Endothelial cell of umbilical vein (primary cell): ENCODE measurements at regions not wholly inside any gene's neighbourhood (a gene's known extent, or its start where the extent isn't known, plus 50 kb on each side); places are given as distances from the start of the nearest gene placed in this dataset.

Source experiments
- BruUV-seq: library from RNA; stranded (reverse); fragments of 400-500 nt; replicated peaks from 2 replicates; lab custom pipeline; 2021; lab: Mats Ljungman, UMichigan
- CTCF ChIA-PET: fragments of 300-600, 350-600 bp; sonication (Branson Sonifier 250); formaldehyde crosslinking; loops from one replicate; lab custom pipeline; 2021; ENCODE audit warnings: antibody characterized with exemption, inconsistent platforms; lab: Charles Lee
- POLR2A ChIA-PET: fragments of 300-600, 350-600 bp; sonication (Branson Sonifier 250); formaldehyde crosslinking; loops from one replicate; lab custom pipeline; 2021; ENCODE audit warnings: antibody characterized with exemption, inconsistent platforms; lab: Charles Lee
- DNase-seq: peaks from one replicate; pipeline ENCODE4 v3.0.0-alpha.2; 2011; ENCODE audit warnings: low read depth, low spot score
- FAIRE-seq: peaks from 2 replicates; lab custom pipeline; 2011; peaks lifted over from hg19 to GRCh38; lab: Jason Lieb, UNC
- H2AFZ ChIP-seq: 2 replicates; pipeline ENCODE4 v1.6.0; 2012; ENCODE audit warnings: low read depth, low read length, control low read depth, inconsistent platforms
- H3K27ac ChIP-seq: 2 replicates; pipeline ENCODE4 v1.5.1; 2011; ENCODE audit warnings: low read depth, mild to moderate bottlenecking, control low read depth, low read length, moderate library complexity; ENCODE audit not compliant: insufficient read depth
- H3K27me3 ChIP-seq, 2 experiments: 2 replicates each; pipeline versions ENCODE4 v1.6.0 to v1.6.1; 2011; ENCODE audit warnings: low read length in 2 of 2, mixed read lengths in 1 of 2; ENCODE audit not compliant: control insufficient read depth in 2 of 2, insufficient read depth in 2 of 2
- H3K36me3 ChIP-seq, 2 experiments: 2 replicates in 1 of 2; 3 replicates in 1 of 2; pipeline ENCODE4 v1.5.1; 2011; ENCODE audit warnings: low read length in 2 of 2, mild to moderate bottlenecking in 1 of 2, moderate library complexity in 1 of 2; ENCODE audit not compliant: control insufficient read depth in 2 of 2, insufficient read depth in 2 of 2; ENCODE audit errors: extremely low read depth in 1 of 2
- H3K4me1 ChIP-seq: 3 replicates; pipeline ENCODE4 v1.5.1; 2011; ENCODE audit warnings: mild to moderate bottlenecking, low read length; ENCODE audit not compliant: control insufficient read depth, insufficient read depth; ENCODE audit errors: extremely low read depth
- H3K4me2 ChIP-seq: 2 replicates; pipeline ENCODE4 v1.6.1; 2011; ENCODE audit warnings: low read length, control low read depth, mixed read lengths; ENCODE audit not compliant: insufficient read depth
- H3K4me3 ChIP-seq, 3 experiments: fragments of 200-600 bp in 1 of 3; sonication (generic), shearing (Covaris generic) in 1 of 3; replicated peaks in 1 of 3; 2 replicates each; pipeline ENCODE4 v1.5.1; 2011 to 2016; ENCODE audit warnings: control low read depth in 3 of 3, low read length in 3 of 3, mild to moderate bottlenecking in 2 of 3, inconsistent platforms in 1 of 3, low read depth in 1 of 3, moderate library complexity in 1 of 3; ENCODE audit not compliant: insufficient read depth in 1 of 3
- H3K79me2 ChIP-seq: 2 replicates; pipeline ENCODE4 v1.6.0; 2012; ENCODE audit warnings: low read length, inconsistent platforms; ENCODE audit not compliant: control insufficient read depth, insufficient read depth
- H3K9ac ChIP-seq: replicated peaks from 2 replicates; pipeline ENCODE3; 2011; ENCODE audit warnings: low read length, control low read depth; ENCODE audit not compliant: insufficient read depth; ENCODE audit errors: extremely low read depth
- H3K9me1 ChIP-seq: replicated peaks from 3 replicates; pipeline ENCODE4 v1.6.0; 2011; ENCODE audit warnings: mild to moderate bottlenecking, low read length; ENCODE audit not compliant: control insufficient read depth, insufficient read depth; ENCODE audit errors: extremely low read depth
- H3K9me3 ChIP-seq: replicated peaks from 2 replicates; pipeline ENCODE4 v1.5.1; 2012; ENCODE audit warnings: low read length, inconsistent platforms; ENCODE audit not compliant: control insufficient read depth, insufficient read depth
- H4K20me1 ChIP-seq: replicated peaks from 2 replicates; pipeline ENCODE3; 2011; ENCODE audit warnings: mild to moderate bottlenecking, low read length; ENCODE audit not compliant: control insufficient read depth, insufficient read depth; ENCODE audit errors: extremely low read depth
- CTCF ChIP-seq, 2 donors: IDR thresholded peaks; 1 replicate in 1 of 2; 2 replicates in 1 of 2; pipeline ENCODE4 v1.5.1; 2011; ENCODE audit warnings: low read length in 2 of 2, mild to moderate bottlenecking in 2 of 2, moderate library complexity in 2 of 2, control low read depth in 1 of 2, inconsistent platforms in 1 of 2, low read depth in 1 of 2; ENCODE audit not compliant: insufficient read depth in 1 of 2; ENCODE audit errors: extremely low read depth in 1 of 2
- EZH2 ChIP-seq: IDR thresholded peaks from 2 replicates; pipeline ENCODE4 v1.6.1; 2012; ENCODE audit warnings: borderline replicate concordance, low read depth, mild to moderate bottlenecking, moderate library complexity, low read length, inconsistent platforms; ENCODE audit not compliant: severe bottlenecking
- FOS ChIP-seq: IDR thresholded peaks from 2 replicates; pipeline ENCODE4 v1.6.1; 2011; ENCODE audit warnings: mild to moderate bottlenecking, low read length, moderate library complexity, borderline replicate concordance; ENCODE audit not compliant: insufficient read depth
- GATA2 ChIP-seq: IDR thresholded peaks from 2 replicates; pipeline ENCODE4 v1.7.0; 2011; ENCODE audit warnings: low read depth, mild to moderate bottlenecking, moderate library complexity, mixed read lengths, low read length; ENCODE audit not compliant: insufficient read length, insufficient read depth
- JUN ChIP-seq: IDR thresholded peaks from 2 replicates; pipeline ENCODE4 v1.6.1; 2011; ENCODE audit warnings: borderline replicate concordance, low read depth; ENCODE audit not compliant: insufficient read length, insufficient read depth
- MYC ChIP-seq: IDR thresholded peaks from one replicate; pipeline ENCODE4 v1.6.1; 2011; ENCODE audit warnings: mild to moderate bottlenecking, low read depth, low read length
- POLR2A ChIP-seq: IDR thresholded peaks from 2 replicates; pipeline ENCODE4 v1.6.1; 2012; ENCODE audit warnings: low read depth, mild to moderate bottlenecking, control low read depth, low read length
- POLR2AphosphoS5 ChIP-seq: IDR thresholded peaks from 2 replicates; pipeline ENCODE4 v1.6.1; 2012; ENCODE audit warnings: low read depth, mild to moderate bottlenecking, control low read depth, low read length, moderate library complexity; ENCODE audit not compliant: insufficient read depth
- dilution Hi-C: fragments of 300-500 bp; cut with MboI; formaldehyde crosslinking; loops from one replicate; pipeline ENCODE4 v1.15.0; 2019; ENCODE audit warnings: low sequenced_read_pairs; ENCODE audit not compliant: extremely low pct_ligation_motif_present
- intact Hi-C: fragments of 100-400 bp; cut with micrococcal nuclease; formaldehyde crosslinking; loops from one replicate; pipeline ENCODE4 v1.10.0; 2022
- TF ChIP-seq, protein P1 (sequence below): IDR thresholded peaks from 2 replicates; pipeline ENCODE4 v1.6.1; 2011; ENCODE audit not compliant: insufficient read depth, insufficient read length

DNA sequence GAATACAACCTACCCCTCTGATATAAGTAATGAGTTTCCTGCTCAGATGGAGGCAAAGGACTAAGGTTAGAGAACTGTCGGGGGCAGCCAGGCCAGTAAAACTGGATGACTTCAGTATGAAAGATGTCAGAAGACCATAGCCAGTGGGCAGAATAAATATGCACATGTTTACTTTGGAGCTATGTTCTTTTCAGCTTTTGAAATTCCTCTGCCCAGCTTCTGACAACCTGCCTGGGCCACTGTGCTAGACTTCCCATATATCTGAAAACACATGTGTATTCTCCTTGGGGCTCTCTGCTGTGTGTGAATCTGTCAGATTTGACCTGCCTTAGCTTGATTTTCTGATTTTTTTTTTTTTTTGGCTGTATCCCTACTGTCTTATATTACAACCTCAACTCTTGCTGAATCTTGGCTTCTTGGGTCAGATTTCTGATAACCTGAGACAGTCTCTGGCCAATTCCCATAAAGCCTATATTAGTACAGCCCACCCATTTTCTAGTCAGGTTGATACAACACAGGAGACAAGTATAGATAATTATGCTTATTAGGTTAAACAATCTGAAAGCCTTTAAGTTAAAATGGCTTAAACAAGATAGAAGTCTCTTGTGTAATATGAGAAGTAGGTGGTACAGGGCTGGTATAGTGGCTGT lies 76.6 kb upstream of the PRLR start:
- Histone ChIP-seq H3K9me3 (no peaks in the 10 kb centered on the region), H3K4me1 (no peaks in the 10 kb centered on the region), H3K4me3 (no peak overlapping the region), H3K79me2 (no peaks in the 10 kb centered on the region), H2AFZ (no peak overlapping the region), H3K36me3 (no peaks in the 10 kb centered on the region), H3K27ac (no peak overlapping the region), H3K9me1 (no peaks in the 10 kb centered on the region), H3K9ac (no peak overlapping the region), H3K4me2 (no peak overlapping the region), H4K20me1 (no peaks in the 10 kb centered on the region), H3K27me3 (no peaks in the 10 kb centered on the region)
- DNase-seq, result no peak
- intact Hi-C loops, result no loop called here
- no peak for FAIRE-seq
- ChIA-PET CTCF (no interaction called here), POLR2A (no interaction called here)
- dilution Hi-C loops, result no loop called here
- TF ChIP-seq GATA2, result no peak
- TF ChIP-seq, protein P1, sequence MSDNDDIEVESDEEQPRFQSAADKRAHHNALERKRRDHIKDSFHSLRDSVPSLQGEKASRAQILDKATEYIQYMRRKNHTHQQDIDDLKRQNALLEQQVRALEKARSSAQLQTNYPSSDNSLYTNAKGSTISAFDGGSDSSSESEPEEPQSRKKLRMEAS, result no peak
- TF ChIP-seq POLR2AphosphoS5, result no peak
- TF ChIP-seq MYC, result no peak
- TF ChIP-seq FOS, result no peak
- no peak for TF ChIP-seq CTCF (IDR thresholded peaks at IDR 0.05; ENCODE audit: extremely low read depth in 1 of 2, insufficient read depth in 1 of 2, low read depth in 1 of 2, low read length in 2 of 2)
- no peak for TF ChIP-seq EZH2
- no peak for TF ChIP-seq POLR2A
- TF ChIP-seq JUN, result no peak
- BruUV-seq, result no TSS peak
